EH (cell line): ENCODE measurements at regions not wholly inside any gene's neighbourhood (a gene's known extent, or its start where the extent isn't known, plus 50 kb on each side); places are given as distances from the start of the nearest gene placed in this dataset.
"Not testable (repeated sequence)": the region's sequence is repeated elsewhere in the genome, so short reads cannot be mapped to it uniquely, and the experiment has no call there.

Experiments
- DNase-seq: peaks from one replicate; pipeline ENCODE4 v3.0.0-alpha.2; 2015; ENCODE audit warnings: low read depth

DNA sequence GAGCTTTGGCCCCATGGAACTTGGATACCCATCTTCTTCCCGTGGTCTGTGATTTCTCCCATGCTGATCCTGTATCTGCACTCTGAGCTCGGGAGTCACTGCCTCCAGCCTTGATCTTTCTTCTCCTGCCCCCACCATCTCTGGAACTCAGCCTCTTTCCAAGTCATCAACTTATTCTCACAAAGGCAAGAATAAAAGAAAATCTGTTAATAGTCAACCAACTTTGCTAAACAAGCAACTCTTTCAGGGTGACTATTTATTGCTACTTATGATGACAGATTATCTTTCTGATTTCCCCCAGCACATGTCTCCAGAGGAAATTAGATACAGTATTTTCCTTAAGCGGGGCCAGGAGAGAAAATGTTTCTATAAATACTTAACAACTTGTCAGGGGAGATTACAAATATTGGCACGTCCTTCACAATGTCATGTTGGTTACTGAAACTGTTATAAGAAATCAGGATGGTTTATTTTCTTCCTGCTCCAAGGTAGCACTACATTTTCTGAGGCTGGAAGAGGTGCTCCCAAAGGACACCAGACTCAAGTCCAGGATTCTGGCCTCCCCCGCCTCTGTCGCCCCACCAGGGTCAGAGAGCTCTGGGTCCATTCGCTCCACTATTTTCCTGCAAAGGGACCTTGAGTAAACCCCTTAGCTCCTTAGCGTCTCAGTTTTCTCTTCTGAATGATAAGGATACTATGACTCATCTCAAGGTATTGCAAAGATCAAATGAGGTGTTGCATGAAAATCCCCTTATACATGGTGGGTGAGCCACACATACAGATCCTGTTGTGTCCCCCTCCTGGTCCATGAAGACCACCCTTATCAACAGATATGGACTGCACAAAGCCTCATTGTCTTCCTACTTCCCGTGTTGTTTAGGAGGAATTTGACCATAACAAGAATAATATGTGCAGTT, 205.2 kb upstream of the WSCD1 start:
- DNase-seq: no peak

DNA sequence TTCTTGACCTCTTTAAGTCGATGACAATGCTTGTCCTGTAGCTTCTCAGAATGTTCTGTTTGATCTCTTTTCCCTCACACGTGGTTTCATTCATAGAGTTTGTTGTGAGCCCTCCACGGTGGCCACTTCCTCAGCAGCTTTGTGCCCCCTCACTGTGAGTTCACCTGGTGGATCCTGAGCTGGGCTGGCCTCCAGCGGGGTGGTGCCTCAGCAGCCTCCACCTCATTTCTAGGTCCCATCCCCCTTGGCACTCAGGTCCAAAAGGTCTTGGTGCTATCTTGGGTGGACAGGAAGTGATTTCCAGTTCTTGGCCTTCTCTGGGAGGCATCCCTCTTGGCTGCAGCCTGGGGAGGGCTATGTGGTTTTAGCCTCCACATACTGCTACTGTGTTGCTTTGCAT, 203.2 kb upstream of the WSCD1 start:
- no peak for DNase-seq

DNA sequence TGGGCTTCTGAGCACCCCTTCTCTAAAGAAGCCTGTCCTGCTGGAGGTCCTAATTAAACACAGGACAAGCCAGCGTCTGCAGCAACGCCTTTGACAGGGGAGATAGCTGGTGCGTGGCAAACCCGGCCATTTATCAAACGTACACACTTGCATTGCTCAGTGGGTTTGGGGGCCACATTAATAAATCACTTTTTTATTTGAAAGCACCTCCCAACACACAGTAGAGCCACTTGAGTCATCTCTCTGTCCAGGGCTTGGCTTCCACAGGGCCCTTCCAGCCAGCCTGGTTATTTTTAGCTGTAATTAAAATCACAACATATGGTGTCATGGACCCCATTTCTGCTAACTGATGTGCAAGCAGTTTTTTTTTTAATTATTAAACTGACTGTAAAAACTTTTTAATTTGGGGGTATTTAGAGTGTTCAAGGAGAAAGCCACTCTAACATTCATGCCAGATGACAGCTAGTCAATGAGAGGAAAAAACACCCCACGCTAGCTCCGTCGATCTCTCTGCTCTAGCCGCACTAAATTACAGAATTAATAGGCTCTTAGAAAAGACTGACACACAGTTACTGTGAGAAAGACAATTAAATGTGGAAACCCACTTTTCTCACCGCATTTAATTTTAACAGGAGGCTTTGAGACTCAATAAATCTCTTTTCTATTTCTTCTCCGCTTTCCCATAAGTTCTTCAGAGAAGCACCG, 201.0 kb upstream of the WSCD1 start:
- DNase-seq: no peak

DNA sequence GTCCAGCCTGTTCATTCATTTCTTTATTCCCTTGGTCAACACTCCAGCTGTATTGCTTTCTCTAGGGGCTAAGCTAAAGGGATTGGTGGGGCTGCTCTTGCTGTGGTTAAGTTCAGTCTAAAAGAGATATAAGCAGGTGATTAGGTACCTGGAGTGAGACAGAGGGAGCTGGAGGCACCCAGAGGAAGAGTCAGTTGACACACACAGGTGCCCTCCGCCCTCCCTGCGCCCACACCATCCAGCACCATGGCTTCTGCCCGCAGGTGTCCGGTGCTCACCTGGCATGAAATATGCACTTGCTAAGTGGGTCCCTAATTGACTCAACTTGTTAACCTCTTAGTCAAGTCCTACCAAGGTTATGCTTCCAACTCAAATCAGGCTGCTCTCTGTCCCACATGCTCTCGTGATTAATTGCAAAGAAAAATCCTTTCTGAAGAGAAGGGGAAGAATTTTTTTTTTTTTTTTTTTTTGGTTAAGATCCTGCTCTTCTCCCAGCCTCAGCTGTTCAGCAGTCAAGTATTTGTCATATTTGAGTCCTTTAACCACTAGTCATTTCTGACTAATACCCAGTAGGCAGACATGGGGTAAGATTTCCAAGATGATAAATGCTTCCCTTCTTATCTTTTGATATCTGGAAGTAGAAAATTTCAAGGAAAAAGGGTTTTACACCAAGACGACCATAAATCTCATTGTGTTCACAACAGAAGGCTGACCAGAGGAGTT, 199.8 kb upstream of the WSCD1 start:
- DNase-seq: peak; percentile 5

DNA sequence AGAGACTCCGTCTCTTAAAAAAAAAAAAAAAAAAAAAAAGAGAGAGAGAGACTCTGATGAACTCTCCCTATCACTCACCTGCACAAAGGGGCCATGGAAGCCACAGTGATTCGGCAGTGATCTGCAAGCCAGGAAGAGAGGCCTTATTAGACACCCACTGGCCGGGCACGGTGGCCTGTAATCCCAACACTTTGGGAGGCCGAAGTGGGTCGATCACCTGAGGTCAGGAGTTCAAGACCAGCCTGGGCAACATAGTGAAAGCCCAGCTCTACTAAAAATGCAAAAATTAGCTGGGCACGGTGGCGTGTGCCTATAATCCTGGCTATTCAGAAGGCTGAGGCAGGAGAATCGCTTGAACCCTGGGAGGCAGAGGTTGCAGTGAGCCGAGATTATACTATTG, 198.5 kb upstream of the WSCD1 start:
- DNase-seq: no peak

DNA sequence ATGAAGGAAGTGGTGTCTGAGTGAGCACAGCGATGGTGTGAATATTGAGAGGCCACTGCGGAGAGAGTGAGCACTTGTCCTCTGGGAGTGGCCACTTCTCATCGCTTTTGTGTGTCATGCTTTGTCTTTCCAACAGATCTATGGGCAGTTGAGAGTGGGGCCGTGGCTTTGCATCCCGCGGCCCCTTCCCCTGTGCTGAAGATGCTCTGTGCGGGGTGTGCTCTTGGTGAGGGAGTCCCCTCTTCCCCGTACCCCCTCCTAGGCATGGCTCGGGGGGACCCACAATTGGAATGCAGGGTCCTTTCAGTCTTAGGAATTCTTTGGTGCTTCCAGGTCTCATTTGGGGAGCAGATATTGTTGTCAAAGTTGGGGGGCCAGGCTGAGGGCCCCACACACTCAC, 197.3 kb upstream of the WSCD1 start:
- DNase-seq: no peak

DNA sequence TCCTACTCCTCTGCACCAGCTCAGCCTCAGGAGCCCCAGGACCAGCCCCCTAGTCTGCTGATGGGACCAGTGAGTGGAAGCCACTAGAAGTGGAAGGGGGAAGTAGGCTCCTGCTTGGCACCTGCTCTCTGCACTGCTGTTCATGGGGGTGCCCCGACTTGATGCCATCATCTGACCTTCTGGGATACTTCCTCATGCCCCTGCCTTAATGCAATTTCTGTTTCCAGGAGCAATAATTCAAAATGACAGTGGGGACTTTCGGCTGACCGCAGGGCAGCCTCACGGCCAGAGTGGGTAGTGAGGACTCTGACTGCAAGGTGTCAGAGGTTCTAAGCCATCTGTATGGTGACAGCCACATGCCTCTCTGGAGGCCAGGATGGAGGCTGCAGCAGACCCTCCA, 196.4 kb upstream of the WSCD1 start:
- DNase-seq: no peak

DNA sequence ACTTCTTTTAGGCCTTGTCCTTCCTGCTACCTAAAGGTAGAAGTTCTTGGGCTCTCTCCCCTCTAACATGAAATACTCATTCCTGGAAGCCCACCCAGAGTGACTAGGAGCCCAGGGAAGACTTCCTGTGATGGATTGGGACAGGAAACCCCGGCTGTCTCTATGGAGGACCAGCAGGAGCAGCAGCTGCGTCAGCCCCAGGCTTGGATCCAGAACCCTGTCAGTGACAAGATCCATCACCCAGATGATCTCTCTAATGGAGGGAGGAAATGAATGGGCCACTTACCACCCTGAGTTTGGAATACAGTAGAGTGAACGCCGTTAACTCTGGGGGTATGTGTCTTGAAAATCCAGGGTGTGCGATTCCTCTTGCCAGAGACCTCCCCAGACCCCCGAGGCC, 195.7 kb upstream of the WSCD1 start:
- DNase-seq: no peak

DNA sequence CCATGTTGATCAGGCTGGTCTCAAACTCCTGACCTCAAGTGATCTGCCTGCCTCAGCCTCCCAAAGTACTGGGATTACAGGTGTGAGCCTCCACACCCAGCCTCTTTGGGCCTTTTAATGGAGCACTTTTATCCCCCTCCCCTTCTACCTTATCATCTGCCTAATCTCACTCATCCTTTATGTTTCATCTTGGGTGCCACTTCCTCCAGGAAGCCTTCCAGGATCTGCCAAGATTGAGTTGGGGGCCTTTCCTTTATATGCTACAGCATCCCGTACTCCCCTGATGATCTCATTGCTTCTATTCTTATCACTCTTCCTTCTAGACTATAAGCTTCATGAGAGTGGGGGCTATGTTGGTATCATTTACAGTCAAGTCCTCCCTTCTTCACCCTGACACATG, 192.8 kb upstream of the WSCD1 start:
- no peak for DNase-seq

DNA sequence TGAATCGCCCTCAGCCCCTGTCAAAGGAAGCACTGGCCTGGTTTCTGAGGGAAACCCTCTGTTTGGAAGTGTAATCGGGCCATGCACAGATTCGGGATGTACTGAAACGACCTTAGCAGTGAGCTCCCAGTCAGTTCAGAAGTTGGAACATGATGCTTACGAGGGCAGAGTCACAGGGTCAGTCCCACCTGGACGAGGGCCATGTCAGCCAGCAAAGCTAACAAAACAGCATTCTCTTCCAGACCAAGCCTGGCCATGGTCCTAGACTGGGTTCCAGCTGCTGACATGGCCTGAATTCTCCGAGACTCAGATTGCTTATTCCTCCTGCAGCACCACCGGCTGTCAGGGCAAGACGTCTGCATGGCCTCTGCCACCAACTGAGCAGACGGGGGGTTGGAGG, 192.2 kb upstream of the WSCD1 start:
- DNase-seq: no peak

DNA sequence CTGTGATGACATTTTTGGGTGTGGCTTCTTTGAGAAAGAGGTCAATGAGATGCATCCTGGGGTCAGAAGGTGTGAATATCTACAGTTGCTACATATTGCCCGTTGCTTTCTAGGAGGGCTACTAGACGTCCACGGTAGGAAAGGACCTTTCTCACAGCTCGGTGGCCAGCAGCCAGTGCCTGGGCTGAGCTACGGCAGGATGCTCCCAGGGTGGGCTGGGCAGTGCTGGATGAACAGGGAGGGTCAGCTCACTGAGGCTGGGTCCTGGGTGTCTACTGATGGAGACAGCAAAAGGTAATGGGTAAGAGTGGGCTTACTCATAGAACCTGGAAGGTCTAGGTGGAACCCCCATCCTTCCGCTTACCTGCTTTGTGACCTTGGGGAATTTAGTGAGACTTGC, 188.3 kb upstream of the WSCD1 start:
- DNase-seq: no peak

DNA sequence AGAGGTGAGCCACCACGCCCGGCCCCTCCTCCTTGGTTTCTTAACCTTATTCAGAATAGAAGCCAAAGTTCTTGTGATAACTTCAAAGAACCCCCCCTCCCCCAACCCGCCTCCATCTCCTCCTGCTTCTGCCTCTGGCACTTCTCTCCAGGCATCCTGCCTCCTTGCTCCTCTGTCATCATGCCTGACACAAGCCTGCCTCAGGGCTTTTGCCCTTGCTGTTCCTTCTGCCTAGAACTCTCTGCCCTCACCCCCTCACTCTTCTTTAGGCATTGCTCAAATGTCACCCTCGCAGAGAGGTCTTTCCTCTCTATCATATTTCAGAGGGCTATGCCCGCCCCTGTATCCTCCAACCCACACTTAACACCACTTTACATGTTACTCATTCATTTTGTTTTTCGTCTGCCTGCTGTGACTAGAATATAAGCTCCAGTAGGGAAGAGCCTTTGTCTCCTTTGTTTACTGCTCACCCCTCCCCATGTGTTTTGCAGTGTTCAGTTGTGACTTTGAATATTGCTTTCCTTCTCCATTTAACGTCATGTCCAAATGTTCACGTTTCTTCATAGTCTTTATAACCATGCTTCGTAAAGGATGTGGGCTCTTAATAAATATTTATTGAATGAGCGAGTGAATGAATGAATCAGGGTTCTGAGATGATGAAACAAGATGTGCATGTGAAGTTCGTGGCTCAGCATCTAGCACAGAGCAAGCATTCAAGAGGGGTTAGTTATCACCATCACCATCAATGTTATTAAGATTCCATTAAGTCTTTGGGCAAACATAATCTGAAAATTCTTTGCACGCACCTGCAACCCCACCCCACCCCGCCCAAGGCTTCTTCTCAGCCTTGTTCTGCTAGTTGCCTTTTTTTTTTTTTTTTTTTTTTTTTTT, 186.2 kb upstream of the WSCD1 start:
- peak; percentile 3 for DNase-seq

DNA sequence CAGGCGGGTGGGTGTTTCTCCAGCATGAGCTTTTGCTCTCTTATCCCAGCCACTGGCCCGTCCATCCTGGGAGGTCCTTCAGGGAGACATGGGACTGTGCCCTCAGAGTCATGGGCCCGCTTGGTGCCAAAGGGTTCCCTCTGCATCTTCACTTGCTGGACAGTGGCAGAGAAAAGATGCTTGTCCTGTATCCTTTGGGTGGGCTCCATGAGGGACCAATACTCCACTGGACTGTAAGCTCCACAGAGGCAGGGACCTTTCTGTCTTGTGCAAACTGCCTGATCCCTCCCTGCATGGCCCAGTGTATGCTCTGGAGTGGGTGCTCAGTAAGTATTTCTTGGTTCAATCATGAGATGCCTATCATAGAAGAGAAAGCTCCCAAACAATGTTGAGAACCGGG, 184.8 kb upstream of the WSCD1 start:
- no peak for DNase-seq

DNA sequence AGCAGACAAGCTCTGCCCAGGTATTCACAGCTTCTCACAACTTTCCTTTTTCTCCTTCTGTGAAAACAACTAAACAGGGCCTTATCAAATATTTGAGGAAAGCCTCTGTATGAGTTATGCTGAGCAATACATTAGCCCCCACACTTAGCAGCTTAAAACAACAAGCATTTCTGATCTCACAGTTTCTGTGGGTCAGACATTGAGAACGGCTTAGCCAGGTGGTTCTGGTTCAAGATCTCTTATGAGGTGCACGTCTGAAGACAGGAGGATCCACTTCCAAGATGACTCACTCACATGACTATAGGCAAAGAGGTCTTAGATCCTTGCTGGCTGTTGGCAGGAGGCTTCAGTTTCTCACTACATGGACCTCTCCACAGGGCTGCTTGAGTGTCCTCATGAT, 181.4 kb upstream of the WSCD1 start:
- DNase-seq: no peak

DNA sequence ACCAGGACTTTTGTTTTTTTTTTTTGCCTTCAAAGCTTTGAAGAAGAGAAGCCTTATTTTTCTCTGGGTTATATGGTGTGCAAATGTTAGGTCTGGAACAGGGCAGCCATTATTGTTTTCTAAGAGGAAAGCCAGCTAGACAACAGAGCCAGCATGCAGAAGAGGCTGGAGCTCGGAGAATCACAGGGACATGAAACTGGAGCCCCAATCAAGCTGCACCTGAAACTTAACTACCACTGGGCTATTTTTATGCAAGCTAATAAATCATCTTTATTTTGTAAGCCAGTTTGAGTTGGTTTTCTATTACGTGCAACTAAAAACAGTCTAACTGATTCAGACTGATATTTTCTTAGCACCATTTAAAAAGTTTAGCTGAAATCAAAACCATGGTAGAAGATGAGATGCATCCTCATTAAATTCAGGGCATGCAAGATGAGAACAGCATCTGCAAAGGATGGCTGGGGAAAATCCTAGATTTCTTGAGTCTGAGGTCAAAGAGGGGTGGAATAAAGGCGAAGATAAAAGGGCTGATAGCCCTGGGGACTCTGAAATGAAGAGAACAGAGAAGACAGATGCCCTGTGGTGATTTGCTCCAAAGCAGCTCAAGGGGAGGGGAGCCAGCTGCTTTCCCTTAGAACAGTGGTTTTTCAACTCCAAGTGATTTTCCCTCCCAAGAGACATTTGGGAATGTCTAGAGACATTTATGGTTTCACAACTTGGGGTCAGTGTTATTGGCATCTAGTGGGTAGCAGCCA, 177.1 kb upstream of the WSCD1 start:
- no peak for DNase-seq

DNA sequence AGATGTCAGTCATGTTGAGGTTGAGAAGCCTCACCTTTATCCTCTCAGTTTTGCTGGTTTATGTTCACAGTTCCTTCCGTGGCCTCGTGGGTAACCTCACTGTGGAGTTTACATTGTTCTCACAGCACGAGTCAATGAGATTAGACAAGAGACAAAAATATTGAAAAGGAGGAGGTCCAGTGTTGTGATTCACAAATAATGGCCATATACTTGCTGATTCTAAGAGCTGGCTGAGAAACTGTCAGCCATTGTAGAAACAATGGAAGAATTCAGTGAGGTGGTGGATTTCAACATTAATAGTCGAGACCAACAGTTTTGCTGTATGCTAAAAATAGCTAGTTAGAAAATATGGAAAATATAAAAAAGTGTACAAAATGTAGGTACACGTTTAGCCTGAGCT, 176.4 kb upstream of the WSCD1 start:
- DNase-seq: no peak

DNA sequence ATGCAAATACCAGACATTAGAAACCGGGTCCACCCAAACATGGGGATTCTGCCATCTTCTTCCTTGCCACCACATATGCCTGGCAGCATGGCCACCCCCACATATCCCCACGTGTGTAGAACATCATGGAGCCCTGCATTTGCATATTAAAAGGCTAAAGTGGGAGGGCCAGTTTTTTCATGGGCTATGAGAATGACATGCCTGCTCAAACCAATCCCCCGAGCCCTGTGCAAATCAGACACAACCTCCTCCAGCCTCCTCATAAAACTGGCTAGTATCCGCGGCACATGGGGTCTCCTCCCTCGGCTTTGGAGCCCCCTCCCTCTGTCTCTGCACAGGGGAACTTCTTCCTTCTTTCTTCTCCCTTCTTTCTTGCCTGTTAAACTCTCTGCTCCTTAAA, 174.9 kb upstream of the WSCD1 start:
- no peak for DNase-seq

DNA sequence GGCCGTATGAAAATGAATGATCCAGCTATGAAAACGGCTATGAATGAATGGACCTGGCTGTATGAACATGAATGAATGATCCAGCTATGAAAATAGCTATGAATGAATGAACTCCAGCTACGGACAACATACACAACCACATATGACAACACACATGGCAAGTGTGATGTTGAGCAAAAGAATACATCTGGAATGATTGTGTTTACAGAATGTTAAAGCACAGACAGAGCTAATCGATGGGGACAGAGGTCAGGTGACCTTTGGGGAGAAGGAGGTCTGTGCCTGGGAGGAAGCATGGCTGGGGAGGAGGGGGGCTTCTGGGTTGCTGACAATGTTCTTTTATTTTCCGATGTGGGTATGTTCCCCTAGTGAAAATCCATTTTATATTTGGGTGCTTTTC, 174.0 kb upstream of the WSCD1 start:
- no peak for DNase-seq

DNA sequence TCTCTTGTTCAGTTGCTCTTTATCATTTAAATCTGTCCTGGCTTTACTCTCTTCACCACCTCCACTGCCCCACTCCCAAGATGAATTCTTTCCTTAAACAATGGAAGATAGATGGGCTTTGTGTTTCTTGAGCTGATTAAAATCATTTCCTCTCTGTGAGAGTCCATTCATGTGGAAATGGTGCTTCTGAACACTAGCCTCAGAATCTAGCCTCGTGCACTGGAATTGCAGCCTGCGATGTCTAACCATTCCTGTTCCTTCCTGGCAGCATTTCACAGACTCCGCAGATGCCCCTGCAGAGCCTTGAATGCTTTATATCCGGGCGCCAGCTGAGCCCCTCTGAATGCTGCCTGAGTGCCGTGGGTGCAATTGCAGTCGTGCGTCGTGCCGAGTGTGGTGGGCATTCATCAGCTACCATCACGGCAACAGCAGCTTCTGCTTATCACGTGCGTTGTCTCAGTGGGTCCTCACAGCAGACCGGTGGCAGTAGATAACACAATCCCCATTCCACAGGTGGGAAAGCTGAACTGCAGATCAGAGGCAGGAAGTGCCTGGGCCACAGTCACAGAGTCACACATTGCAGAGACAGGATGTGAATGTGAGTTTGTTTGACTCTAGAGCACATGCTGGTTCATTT, 172.8 kb upstream of the WSCD1 start:
- no peak for DNase-seq

DNA sequence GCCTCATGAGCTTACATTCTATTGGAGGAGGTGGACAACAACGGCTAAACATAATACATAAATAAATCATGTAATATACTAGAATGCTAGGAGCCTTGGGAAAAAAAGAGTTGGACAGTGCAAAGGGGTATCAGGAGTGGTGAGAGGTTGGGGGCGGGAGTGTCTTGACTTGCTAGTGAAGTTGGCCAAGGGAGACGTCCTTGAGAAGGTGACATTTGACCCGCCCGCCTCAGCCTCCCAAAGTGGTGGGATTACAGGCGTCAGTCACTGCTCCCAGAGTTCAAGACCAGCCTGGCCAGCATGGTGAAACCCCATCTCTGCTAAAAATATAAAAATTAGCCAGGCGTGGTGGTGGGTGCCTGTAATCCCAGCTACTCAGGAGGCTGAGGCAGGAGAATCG, 172.2 kb upstream of the WSCD1 start:
- not testable (repeated sequence) for DNase-seq

DNA sequence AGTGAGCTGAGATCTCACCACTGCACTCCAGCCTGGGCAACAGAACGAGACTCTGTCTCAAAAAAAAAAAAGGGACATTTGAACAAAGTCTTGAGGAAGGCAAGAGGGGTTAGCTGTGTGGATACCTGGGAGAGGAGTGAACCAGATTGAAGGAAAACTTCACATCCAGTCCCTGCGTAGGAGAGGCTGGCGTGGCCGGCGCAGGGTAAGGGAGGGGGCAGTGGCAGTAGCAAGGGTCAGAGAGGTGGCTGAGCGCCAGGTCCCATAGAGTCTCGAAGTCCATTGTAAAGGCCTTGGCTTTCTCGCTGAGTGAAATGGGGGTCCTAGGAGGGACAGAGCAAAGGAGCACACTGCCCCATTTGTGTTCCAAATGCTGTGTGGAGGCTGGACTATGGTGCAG, 171.8 kb upstream of the WSCD1 start:
- DNase-seq: no peak
